ENCODE measurements at regions not wholly inside any gene's neighbourhood (a gene's known extent, or its start where the extent isn't known, plus 50 kb on each side); places are given as distances from the start of the nearest gene placed in this dataset.

GRCh38 chr17:13417381-13417950, 184.3 kb downstream of the HS3ST3A1 start:
- dilution Hi-C loops (cut with MboI; ENCODE audit: extremely low pct_ligation_motif_present, low sequenced_read_pairs) (no loop called here), intact Hi-C loops (cut with micrococcal nuclease) (no loop called here)
- Histone ChIP-seq H4K20me1 (replicated peaks; ENCODE audit: control insufficient read depth, extremely low read depth, insufficient read depth, low read length) (no peaks in the 10 kb centered on the region), H3K36me3 (ENCODE audit: control insufficient read depth in 2 of 2, extremely low read depth in 1 of 2, insufficient read depth in 2 of 2, low read length in 2 of 2) (no peaks in the 10 kb centered on the region), H3K4me1 (ENCODE audit: control insufficient read depth, extremely low read depth, insufficient read depth, low read length) (no peaks in the 10 kb centered on the region), H3K9me3 (replicated peaks; ENCODE audit: control insufficient read depth, insufficient read depth, low read length) (peaks cover 4% of the 10 kb centered on the region), H3K27me3 (ENCODE audit: control insufficient read depth in 2 of 2, insufficient read depth in 2 of 2, low read length in 2 of 2) (no peaks in the 10 kb centered on the region), H2AFZ (ENCODE audit: low read depth, low read length) (no peak overlapping the region), H3K4me3 (replicated peaks in 1 of 3; ENCODE audit: insufficient read depth in 1 of 3, low read depth in 1 of 3, low read length in 3 of 3) (no peak overlapping the region), H3K9me1 (replicated peaks; ENCODE audit: control insufficient read depth, extremely low read depth, insufficient read depth, low read length) (no peaks in the 10 kb centered on the region), H3K9ac (replicated peaks; ENCODE audit: extremely low read depth, insufficient read depth, low read length) (no peak overlapping the region), H3K4me2 (ENCODE audit: insufficient read depth, low read length) (no peak overlapping the region), H3K79me2 (ENCODE audit: control insufficient read depth, insufficient read depth, low read length) (no peaks in the 10 kb centered on the region), H3K27ac (ENCODE audit: insufficient read depth, low read depth, low read length) (no peak overlapping the region)
- no TSS peak for BruUV-seq (replicated peaks)
- ChIA-PET POLR2A (no interaction called here), CTCF (no interaction called here)
- no peak for DNase-seq (ENCODE audit: low read depth, low spot score)
- no peak for FAIRE-seq
- no peak for TF ChIP-seq POLR2A (IDR thresholded peaks at IDR 0.05; ENCODE audit: low read depth, low read length)
- no peak for TF ChIP-seq EZH2 (IDR thresholded peaks at IDR 0.05; ENCODE audit: borderline replicate concordance, low read depth, low read length, severe bottlenecking)
- TF ChIP-seq CTCF (IDR thresholded peaks at IDR 0.05; ENCODE audit: extremely low read depth in 1 of 2, insufficient read depth in 1 of 2, low read depth in 1 of 2, low read length in 2 of 2): no peak
- TF ChIP-seq MAX (IDR thresholded peaks at IDR 0.05; ENCODE audit: insufficient read depth, insufficient read length): no peak
- TF ChIP-seq POLR2AphosphoS5 (IDR thresholded peaks at IDR 0.05; ENCODE audit: insufficient read depth, low read depth, low read length): no peak
- TF ChIP-seq JUN (IDR thresholded peaks at IDR 0.05; ENCODE audit: borderline replicate concordance, insufficient read depth, insufficient read length, low read depth): no peak
- TF ChIP-seq FOS (IDR thresholded peaks at IDR 0.05; ENCODE audit: borderline replicate concordance, insufficient read depth, low read length): no peak
- no peak for TF ChIP-seq MYC (IDR thresholded peaks at IDR 0.05; ENCODE audit: low read depth, low read length)
- no peak for TF ChIP-seq GATA2 (IDR thresholded peaks at IDR 0.05; ENCODE audit: insufficient read depth, insufficient read length, low read depth, low read length)

All from endothelial cell of umbilical vein (primary cell).